ENCODE measurements at regions not wholly inside any gene's neighbourhood (a gene's known extent, or its start where the extent isn't known, plus 50 kb on each side); places are given as distances from the start of the nearest gene placed in this dataset.

- no peak for DNase-seq
Measured at GRCh38 chr3:72487946-72488737, 360.1 kb downstream of the SHQ1 start.

GRCh38 chr3:72487078-72487765 lies 361.0 kb downstream of the SHQ1 start:
- DNase-seq = peak; percentile 77

DNA sequence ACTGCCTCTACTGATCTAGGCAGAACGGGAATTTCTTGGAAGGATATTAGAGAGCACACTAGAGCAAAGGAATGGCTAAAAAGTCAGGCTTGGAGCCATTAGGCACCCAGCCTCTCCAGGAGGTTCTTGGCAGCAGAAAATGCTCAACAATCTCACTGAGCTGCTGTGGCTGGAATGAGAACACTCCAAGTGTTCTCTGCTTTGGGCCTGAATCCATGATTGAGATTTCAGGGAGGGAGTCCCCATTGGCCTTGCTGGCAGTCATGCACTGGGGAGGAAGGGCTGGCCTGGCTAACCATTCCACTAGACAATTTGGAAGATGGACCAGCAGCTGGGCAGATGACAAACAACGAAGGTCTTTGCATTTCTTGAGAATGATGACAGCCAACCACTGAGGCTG lies 362.6 kb downstream of the SHQ1 start:
- DNase-seq = no peak

- no peak for DNase-seq
Measured at GRCh38 chr3:72483554-72484104, 364.6 kb downstream of the SHQ1 start.

- peak; percentile 92 for DNase-seq
Measured at GRCh38 chr3:72482589-72483321, 365.5 kb downstream of the SHQ1 start.

GRCh38 chr3:72481542-72481941 lies 366.7 kb downstream of the SHQ1 start:
- no peak for DNase-seq

DNA sequence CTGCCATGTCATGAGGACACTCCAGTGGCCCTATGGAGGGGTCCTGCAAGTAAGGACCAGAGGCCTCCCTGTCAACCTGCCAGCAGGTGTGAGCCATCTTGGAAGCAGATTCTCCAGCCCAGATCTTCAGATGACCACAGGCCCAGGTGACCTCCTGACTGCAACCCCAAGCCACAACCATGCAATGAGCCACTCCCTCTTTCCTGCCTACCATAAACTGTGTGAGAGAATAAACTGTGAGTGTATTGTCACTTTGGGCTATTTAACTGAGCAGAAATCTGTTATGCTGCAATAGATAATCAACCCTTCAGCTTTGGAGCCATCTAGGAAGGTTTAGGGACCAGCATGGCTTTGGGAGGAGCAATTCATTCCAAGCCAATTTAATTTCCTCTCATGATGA lies 367.9 kb downstream of the SHQ1 start:
- DNase-seq = no peak

DNA sequence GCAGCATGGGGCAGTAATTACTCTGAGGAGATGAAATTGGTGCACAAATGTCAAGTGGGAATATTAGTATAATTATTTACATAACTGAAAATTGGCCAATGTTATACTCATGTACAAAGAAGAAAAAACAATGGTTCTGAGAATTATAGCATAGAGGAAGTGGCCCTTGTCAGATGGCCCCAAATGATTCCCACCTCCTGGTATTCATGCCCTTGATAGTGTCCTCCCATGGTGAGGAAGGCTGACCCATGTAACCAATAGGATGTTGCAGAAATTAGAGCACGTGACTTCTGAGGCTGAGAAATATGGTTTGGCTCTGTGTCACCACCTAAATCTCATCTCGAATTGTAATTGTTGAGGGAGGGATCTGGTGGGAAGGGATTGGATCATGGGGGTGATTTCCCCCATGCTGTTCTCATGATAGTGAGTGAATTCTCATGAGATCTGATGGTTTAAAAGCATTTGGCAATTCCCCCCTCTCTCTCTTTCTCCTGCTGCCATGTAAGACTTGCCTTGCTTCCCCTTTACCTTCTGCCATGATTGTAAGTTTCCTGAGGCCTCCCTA lies 368.5 kb downstream of the SHQ1 start:
- no peak for DNase-seq

- no peak for DNase-seq
Measured at GRCh38 chr3:72476139-72476483, 372.1 kb downstream of the SHQ1 start.

- no peak for DNase-seq
Measured at GRCh38 chr3:72475258-72476138, 372.7 kb downstream of the SHQ1 start.

DNA sequence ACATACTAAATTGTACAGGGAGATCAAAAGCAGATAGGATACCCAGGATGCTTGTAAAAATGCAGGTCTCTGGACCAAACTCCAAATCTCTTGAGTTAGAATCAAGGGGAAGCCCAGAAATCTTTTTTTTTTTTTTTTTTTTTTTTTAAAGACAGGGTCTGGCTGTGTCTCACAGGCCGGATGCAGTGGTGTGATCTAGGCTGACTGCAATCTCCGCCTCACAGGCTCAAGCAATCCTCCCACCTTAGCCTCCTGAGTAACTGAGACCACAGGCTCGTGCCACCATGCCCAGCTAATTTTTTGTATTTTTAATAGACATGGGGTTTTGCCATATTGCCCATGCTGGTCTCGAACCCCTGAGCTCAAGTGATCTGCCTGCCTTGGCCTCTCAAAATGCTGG lies 373.5 kb downstream of the SHQ1 start:
- no peak for DNase-seq

DNA sequence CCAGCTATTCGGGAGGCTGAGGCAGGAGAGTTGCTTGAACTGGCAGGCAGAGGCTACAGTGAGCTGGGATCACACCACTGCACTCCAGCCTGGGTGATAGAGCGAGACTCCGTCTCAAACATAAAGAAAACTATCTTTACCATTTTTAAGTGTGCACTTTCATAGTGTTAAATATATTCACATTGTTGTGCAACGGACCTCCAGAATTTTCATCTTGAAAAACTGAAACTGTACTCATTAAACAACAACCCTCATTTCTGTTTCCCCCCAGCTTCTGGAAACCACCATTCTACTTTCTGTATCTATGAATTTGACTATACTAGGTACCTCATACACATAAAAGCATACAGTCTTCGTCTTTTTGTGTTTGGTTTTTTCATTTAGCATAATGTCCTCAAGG lies 375.1 kb downstream of the SHQ1 start:
- no peak for DNase-seq

- no peak for DNase-seq
Measured at GRCh38 chr3:72470904-72471417, 377.3 kb downstream of the SHQ1 start.

GRCh38 chr3:72465853-72466252 lies 382.4 kb downstream of the SHQ1 start:
- no peak for DNase-seq

GRCh38 chr3:72463083-72463482 lies 385.2 kb downstream of the SHQ1 start:
- DNase-seq = no peak

GRCh38 chr3:72462595-72463011 lies 385.6 kb downstream of the SHQ1 start:
- DNase-seq = no peak

DNA sequence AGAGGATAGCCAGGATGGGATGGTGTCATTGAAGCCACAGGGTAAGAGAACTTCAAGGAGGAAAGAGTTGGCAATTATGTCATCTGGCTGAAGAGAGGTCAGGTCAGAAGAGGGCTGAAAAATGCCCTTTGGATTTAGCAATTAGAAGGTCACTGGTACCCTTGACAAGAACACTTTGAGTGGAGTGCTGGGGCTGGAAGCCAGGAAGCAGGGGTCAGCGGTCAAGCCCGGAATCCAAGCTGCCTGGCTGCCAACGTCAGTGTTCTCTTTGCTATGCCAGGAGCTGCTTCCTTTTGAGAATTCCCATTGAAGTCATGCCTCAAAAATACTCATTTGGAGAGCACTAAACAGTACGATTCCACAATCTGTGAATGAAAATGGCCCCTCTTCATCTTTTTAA lies 386.5 kb downstream of the SHQ1 start:
- no peak for DNase-seq

- no peak for DNase-seq
Measured at GRCh38 chr3:72460205-72461174, 387.8 kb downstream of the SHQ1 start.

GRCh38 chr3:72459588-72459987 lies 388.7 kb downstream of the SHQ1 start:
- no peak for DNase-seq

- no peak for DNase-seq
Measured at GRCh38 chr3:72458375-72458774, 389.9 kb downstream of the SHQ1 start.

DNA sequence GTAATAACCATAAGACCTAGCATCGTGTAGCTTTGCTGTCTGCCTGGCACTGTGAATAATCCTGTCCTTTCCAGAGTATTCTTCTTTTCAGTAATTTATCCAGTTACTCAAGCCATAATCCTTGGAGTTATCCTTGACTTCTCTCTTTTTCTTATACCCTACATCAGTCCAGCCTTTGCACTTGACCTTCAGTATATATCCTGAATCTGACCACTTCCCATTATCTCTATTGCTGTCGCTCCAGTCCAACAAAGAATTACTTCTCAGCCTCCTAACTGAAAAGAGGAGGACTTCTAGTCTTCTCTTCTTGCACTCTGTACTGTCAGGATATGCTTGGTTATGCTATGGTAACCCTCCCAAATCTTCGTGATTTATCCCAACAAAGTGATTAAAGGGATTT lies 393.8 kb downstream of the SHQ1 start:
- no peak for DNase-seq
